ENCODE measurements at regions not wholly inside any gene's neighbourhood (a gene's known extent, or its start where the extent isn't known, plus 50 kb on each side); places are given as distances from the start of the nearest gene placed in this dataset.

DNA sequence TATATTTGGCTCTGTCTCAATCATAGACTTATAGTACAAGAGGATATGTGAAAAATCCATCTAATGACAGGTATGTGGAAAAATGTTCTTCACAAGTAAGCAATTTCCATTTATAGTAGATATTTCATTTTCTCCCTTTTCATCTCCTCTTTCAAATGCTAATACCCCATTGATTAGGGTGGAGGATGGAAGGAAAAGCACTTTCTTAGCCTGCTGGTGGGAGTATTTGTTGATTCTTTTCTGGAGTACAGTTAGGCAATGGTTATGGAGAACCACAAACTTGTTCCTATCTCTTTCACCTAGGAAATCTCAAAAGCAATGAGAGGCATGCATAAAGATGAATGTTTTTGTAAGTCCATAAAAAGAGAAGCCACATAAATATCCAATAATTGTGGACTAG, 108.0 kb upstream of the CREB5 start:
- Histone ChIP-seq H3K9me3 (no peaks in the 10 kb centered on the region), H3K27ac (no peak overlapping the region), H3K4me3 (no peak overlapping the region), H3K27me3 (no peaks in the 10 kb centered on the region), H3K36me3 (no peaks in the 10 kb centered on the region), H3K4me1 (peaks cover 0 to 21% (median 7%) of the 10 kb centered on the region in 4 donors)
- no peak for TF ChIP-seq POLR2A (IDR thresholded peaks at IDR 0.05)
- TF ChIP-seq, protein P1, sequence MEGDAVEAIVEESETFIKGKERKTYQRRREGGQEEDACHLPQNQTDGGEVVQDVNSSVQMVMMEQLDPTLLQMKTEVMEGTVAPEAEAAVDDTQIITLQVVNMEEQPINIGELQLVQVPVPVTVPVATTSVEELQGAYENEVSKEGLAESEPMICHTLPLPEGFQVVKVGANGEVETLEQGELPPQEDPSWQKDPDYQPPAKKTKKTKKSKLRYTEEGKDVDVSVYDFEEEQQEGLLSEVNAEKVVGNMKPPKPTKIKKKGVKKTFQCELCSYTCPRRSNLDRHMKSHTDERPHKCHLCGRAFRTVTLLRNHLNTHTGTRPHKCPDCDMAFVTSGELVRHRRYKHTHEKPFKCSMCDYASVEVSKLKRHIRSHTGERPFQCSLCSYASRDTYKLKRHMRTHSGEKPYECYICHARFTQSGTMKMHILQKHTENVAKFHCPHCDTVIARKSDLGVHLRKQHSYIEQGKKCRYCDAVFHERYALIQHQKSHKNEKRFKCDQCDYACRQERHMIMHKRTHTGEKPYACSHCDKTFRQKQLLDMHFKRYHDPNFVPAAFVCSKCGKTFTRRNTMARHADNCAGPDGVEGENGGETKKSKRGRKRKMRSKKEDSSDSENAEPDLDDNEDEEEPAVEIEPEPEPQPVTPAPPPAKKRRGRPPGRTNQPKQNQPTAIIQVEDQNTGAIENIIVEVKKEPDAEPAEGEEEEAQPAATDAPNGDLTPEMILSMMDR (IDR thresholded peaks at IDR 0.05), result no peak
- ATAC-seq (no peak), DNase-seq (no peak)
- intact Hi-C loops (cut with DNase I), result no loop called here

DNA sequence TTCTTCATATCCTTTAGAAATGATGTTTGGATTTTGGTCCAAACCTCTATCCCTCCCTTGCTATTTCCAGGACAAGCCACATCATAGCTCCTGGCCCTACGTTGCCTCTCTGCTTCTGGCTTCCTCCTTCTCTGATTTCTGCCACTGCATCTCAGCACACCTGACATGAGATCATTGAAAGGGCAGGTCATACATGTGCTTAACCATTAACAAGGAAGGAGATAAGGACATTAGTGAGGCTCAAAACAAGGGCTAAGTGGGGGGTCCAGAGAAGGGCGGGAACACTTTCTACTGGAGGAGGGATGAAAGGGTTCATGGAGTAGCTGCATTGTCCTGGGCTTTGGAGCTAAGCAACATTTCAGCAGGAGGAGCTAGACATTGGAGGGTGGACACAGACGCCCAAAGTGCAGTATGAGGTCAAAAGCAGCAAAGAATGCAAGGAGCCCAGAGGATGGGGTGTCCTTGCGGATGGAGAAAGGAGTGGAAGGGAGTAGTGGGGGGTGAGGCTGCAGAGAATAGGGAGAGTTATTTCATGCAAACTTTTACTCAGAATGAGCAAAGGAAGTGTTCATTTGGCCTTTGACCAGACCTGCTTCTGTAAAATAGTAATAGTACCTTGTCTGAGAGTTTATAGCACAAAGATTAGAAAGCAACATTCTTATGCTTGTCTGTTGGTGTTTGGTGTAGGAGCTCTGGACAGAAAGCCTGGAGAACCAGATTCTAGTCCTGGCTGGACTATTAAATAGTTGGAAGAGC, 102.4 kb upstream of the CREB5 start:
- DNase-seq (no peak), ATAC-seq (no peak)
- TF ChIP-seq, protein P1 (IDR thresholded peaks at IDR 0.05), result no peak
- TF ChIP-seq POLR2A (IDR thresholded peaks at IDR 0.05), result no peak
- WGBS (ENCODE audit: insufficient coverage, low coverage, low lambda C conversion rate, missing lambda C conversion rate), result 65% methylated on average over 4 of the region's 4 CpGs
- Histone ChIP-seq H3K36me3 (no peaks in the 10 kb centered on the region), H3K9me3 (no peaks in the 10 kb centered on the region), H3K27ac (no peak overlapping the region), H3K27me3 (no peaks in the 10 kb centered on the region), H3K4me3 (no peak overlapping the region), H3K4me1 (no peaks in the 10 kb centered on the region)
- intact Hi-C loops (cut with DNase I), result no loop called here

DNA sequence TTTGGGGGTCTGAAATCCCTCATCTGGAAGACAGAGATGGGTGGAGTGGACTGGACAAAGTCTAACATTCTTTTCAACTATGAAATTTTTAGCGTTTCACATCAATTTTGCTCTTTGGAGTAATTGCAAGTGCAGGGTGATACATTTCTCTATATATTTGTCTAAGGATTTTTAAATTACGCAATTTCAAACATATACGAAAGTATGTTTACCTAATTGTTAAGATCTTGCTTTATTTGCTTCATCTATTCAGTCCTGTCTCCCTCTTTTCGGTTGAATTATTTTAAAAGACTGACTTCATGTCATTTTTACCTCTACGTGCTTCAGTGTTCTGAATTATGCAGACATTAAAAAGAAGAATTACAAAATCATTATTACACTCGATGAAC, 101.9 kb upstream of the CREB5 start:
- H3K4me1 ChIP-seq, result no peaks in the 10 kb centered on the region
- no peak for TF ChIP-seq POLR2A (IDR thresholded peaks at IDR 0.05)
- TF ChIP-seq, protein P1 (IDR thresholded peaks at IDR 0.05), result no peak
- 68% methylated on average over 6 of the region's 6 CpGs for WGBS (ENCODE audit: insufficient coverage, low coverage, low lambda C conversion rate, missing lambda C conversion rate)
- H3K27me3 ChIP-seq, result no peaks in the 10 kb centered on the region
- ATAC-seq, result no peak
- DNase-seq, result no peak
- intact Hi-C loops (cut with DNase I), result no loop called here
- H3K9me3 ChIP-seq, result no peaks in the 10 kb centered on the region
- H3K27ac ChIP-seq, result no peak overlapping the region
- no peaks in the 10 kb centered on the region for H3K36me3 ChIP-seq
- H3K4me3 ChIP-seq, result no peak overlapping the region

DNA sequence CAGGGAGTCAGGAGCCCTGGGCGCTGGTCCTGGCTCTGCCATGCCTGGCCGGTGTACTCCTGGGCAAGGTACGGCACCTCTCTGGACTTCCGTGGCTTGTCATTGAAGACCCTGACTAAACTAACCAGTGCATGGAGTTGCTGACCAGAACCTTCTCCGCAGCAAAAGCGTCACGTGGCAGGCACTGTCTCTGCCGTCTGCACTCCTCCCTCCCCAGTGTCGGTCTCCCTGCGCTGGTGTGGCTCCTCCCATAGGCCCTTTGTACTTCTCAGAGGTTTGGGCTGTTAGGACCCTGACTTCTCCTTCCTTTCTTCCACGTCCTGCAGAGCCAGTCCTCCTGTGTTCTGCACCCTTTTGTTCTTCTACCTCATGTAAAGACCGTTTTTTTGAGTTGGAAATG, 100.6 kb upstream of the CREB5 start:
- H3K4me3 ChIP-seq, result no peak overlapping the region

More for the DNA sequence above, 100.6 kb upstream of the CREB5 start:
- 38% methylated on average over 12 of the region's 12 CpGs for WGBS (ENCODE audit: insufficient coverage, low coverage, low lambda C conversion rate, missing lambda C conversion rate)
- DNase-seq (peak; percentile 30 to 59 (median 47)), ATAC-seq (peak; percentile 64 to 79 (median 69))
- Histone ChIP-seq H3K27me3 (no peaks in the 10 kb centered on the region), H3K36me3 (no peaks in the 10 kb centered on the region), H3K4me1 (no peaks in the 10 kb centered on the region), H3K27ac (no peak overlapping the region), H3K9me3 (no peaks in the 10 kb centered on the region)
- TF ChIP-seq POLR2A (IDR thresholded peaks at IDR 0.05), result no peak
- TF ChIP-seq, protein P1 (IDR thresholded peaks at IDR 0.05), result no peak
- intact Hi-C loops (cut with DNase I), result no loop called here

Data from right lobe of liver (tissue), 6 donors.